K562 (cell line): ENCODE measurements at regions not wholly inside any gene's neighbourhood (a gene's known extent, or its start where the extent isn't known, plus 50 kb on each side); places are given as distances from the start of the nearest gene placed in this dataset.

Experiments
- ATAC-seq: fragments of 200-7000 bp; cut with Tn5 transposase; 3 replicates; pipeline ENCODE4 v1.9.1; 2020; ENCODE audit warnings: moderate library complexity
- BruUV-seq: library from RNA; stranded (reverse); fragments of 400-500 nt; replicated peaks from 2 replicates; lab custom pipeline; 2021; lab: Mats Ljungman, UMichigan
- CTCF ChIA-PET: fragments of 300-600 bp; formaldehyde crosslinking; extraction: SDS; loops from one replicate; lab custom pipeline; 2021; ENCODE audit warnings: low intra/inter-chr PET ratio; lab: Yijun Ruan, JAX
- POLR2A ChIA-PET: fragments of 300-600, 350-650 bp; sonication (Branson Sonifier 250); formaldehyde crosslinking; extraction: SDS; loops from one replicate; lab custom pipeline; 2021; ENCODE audit warnings: antibody characterized with exemption, inconsistent platforms; lab: Yijun Ruan, JAX
- DNase-seq, 4 experiments: peaks; one replicate each; pipeline versions ENCODE4 v3.0.0 to v3.0.0-alpha.2; 2011 to 2018; ENCODE audit warnings: low spot score in 3 of 4, mixed read lengths in 3 of 4; ENCODE audit errors: extremely low read depth in 1 of 4
- FAIRE-seq: peaks from 2 replicates; lab custom pipeline; 2011; peaks lifted over from hg19 to GRCh38; lab: Jason Lieb, UNC
- H2AFZ ChIP-seq: 2 replicates; pipeline ENCODE4 v1.6.0; 2011; ENCODE audit warnings: low read depth, low read length, control low read depth, inconsistent platforms
- H3K27ac ChIP-seq: fragments of 200-600 bp; 3 replicates; pipeline ENCODE4 v1.8.0; 2011; ENCODE audit warnings: low read depth, mild to moderate bottlenecking, control low read depth, inconsistent platforms, low read length, moderate library complexity, mixed read lengths; ENCODE audit errors: extremely low read depth
- H3K27me3 ChIP-seq, 2 experiments: fragments of 300-600 bp in 1 of 2; 2 replicates in 1 of 2; 3 replicates in 1 of 2; pipeline versions ENCODE4 v1.6.0 to v1.8.0; 2011; ENCODE audit warnings: inconsistent platforms in 2 of 2, low read length in 2 of 2, mild to moderate bottlenecking in 1 of 2, mixed read lengths in 1 of 2, moderate library complexity in 1 of 2; ENCODE audit not compliant: control insufficient read depth in 2 of 2, insufficient read depth in 2 of 2
- H3K36me3 ChIP-seq: fragments of 300-600 bp; 3 replicates; pipeline ENCODE4 v1.8.0; 2011; ENCODE audit warnings: mild to moderate bottlenecking, low read length, inconsistent platforms; ENCODE audit not compliant: control insufficient read depth, insufficient read depth
- H3K4me1 ChIP-seq, 2 experiments: fragments of 200-600 bp in 1 of 2; replicated peaks in 1 of 2; 2 replicates in 1 of 2; 3 replicates in 1 of 2; pipeline versions ENCODE4 v1.5.1 to v1.8.0; 2011; ENCODE audit warnings: inconsistent platforms in 2 of 2, low read length in 2 of 2, mild to moderate bottlenecking in 1 of 2, mixed read lengths in 1 of 2, moderate library complexity in 1 of 2; ENCODE audit not compliant: control insufficient read depth in 2 of 2, insufficient read depth in 2 of 2
- H3K4me2 ChIP-seq: 2 replicates; pipeline ENCODE4 v1.6.1; 2011; ENCODE audit warnings: low read length, control low read depth, inconsistent platforms, mixed read lengths; ENCODE audit not compliant: insufficient read depth
- H3K4me3 ChIP-seq: fragments of 200-600 bp; sonication (generic), shearing (Covaris generic); 2 replicates; pipeline ENCODE4 v1.5.1; 2016; ENCODE audit warnings: control low read depth, inconsistent platforms
- H3K79me2 ChIP-seq: fragments of 200-600 bp; 3 replicates; pipeline ENCODE4 v1.8.0; 2011; ENCODE audit warnings: low read length, inconsistent platforms; ENCODE audit not compliant: control insufficient read depth, insufficient read depth
- H3K9ac ChIP-seq, 2 experiments: 2 replicates each; pipeline versions ENCODE4 v1.6.0 to v1.6.1; 2011; ENCODE audit warnings: low read depth in 2 of 2, low read length in 2 of 2, control low read depth in 1 of 2, inconsistent platforms in 1 of 2, mild to moderate bottlenecking in 1 of 2, mixed read lengths in 1 of 2; ENCODE audit not compliant: insufficient read depth in 1 of 2
- H3K9me1 ChIP-seq: one replicate; pipeline ENCODE4 v1.6.0; 2011; ENCODE audit warnings: inconsistent platforms, mild to moderate bottlenecking, low read length, moderate library complexity; ENCODE audit not compliant: control insufficient read depth, insufficient read depth
- H3K9me3 ChIP-seq: replicated peaks from 2 replicates; pipeline ENCODE4 v1.5.1; 2011; ENCODE audit warnings: low read depth, low read length, inconsistent platforms; ENCODE audit not compliant: control insufficient read depth, insufficient read depth
- H4K20me1 ChIP-seq: replicated peaks from 2 replicates; pipeline ENCODE4 v1.6.1; 2011; ENCODE audit warnings: low read length, inconsistent platforms, mixed read lengths; ENCODE audit not compliant: control insufficient read depth, insufficient read depth
- ARID3A ChIP-seq: IDR thresholded peaks from 2 replicates; pipeline ENCODE4 v1.6.1; 2012; ENCODE audit warnings: low read depth, low read length, improper control_type of control experiment, borderline replicate concordance
- CBX8 ChIP-seq: fragments of 200-600 bp; sonication (generic); IDR thresholded peaks from 2 replicates; pipeline ENCODE4 v1.6.1; 2012; ENCODE audit warnings: borderline replicate concordance, mixed run types, low read depth, mild to moderate bottlenecking, moderate library complexity, mixed read lengths, low read length, control low read depth, inconsistent platforms; ENCODE audit not compliant: poor library complexity, severe bottlenecking; ENCODE audit errors: extremely low read depth
- GABPA ChIP-seq: fragments of 200-800 bp; sonication (Bioruptor generic); conservative IDR thresholded peaks from 2 replicates; pipeline ENCODE4 v1.6.1; 2016; ENCODE audit warnings: low read depth, missing genetic modification characterization, missing compliant biosample characterization
- HDAC1 ChIP-seq, 2 experiments: fragments of 450-650 bp; IDR thresholded peaks; 2 replicates each; pipeline ENCODE4 v1.6.1; 2016 to 2017; ENCODE audit warnings: inconsistent platforms in 1 of 2, mild to moderate bottlenecking in 1 of 2, moderate library complexity in 1 of 2
- KDM4B ChIP-seq, 2 experiments: fragments of 450-650 bp in 1 of 2; sonication (generic) in 1 of 2; IDR thresholded peaks; 2 replicates each; pipeline ENCODE4 v1.6.1; 2016 to 2017; ENCODE audit warnings: borderline replicate concordance in 2 of 2, antibody characterized with exemption in 1 of 2, low read depth in 1 of 2, mild to moderate bottlenecking in 1 of 2
- MBD1 ChIP-seq: fragments of 250-450 bp; sonication (Bioruptor Pico); IDR thresholded peaks from 2 replicates; pipeline ENCODE4 v1.8.0; 2022; ENCODE audit warnings: inconsistent platforms
- POLR3G ChIP-seq: IDR thresholded peaks from 2 replicates; pipeline ENCODE4 v1.6.1; 2011; ENCODE audit not compliant: insufficient read length, insufficient replicate concordance; ENCODE audit errors: extremely low read depth
- SMAD4 ChIP-seq: fragments of 250-450 bp; sonication (Bioruptor Pico); conservative IDR thresholded peaks from 2 replicates; pipeline ENCODE4 v1.8.0; 2021; ENCODE audit warnings: inconsistent platforms, mild to moderate bottlenecking, moderate library complexity
- TCF7 ChIP-seq: sonication (generic); IDR thresholded peaks from 2 replicates; pipeline ENCODE4 v1.6.1; 2016; ENCODE audit warnings: antibody characterized with exemption, borderline replicate concordance
- YY1 ChIP-seq, 3 experiments: IDR thresholded peaks; 2 replicates each; pipeline ENCODE4 v1.6.1; 2011; ENCODE audit warnings: low read length in 2 of 3, mild to moderate bottlenecking in 2 of 3, moderate library complexity in 2 of 3, borderline replicate concordance in 1 of 3, control low read depth in 1 of 3, low read depth in 1 of 3; ENCODE audit not compliant: insufficient read depth in 3 of 3, insufficient replicate concordance in 2 of 3, control insufficient read depth in 1 of 3, insufficient read length in 1 of 3; ENCODE audit errors: extremely low read depth in 1 of 3
- ZBTB11 ChIP-seq, 3 experiments: fragments of 200-800 bp in 1 of 3; fragments of 250-450 bp in 1 of 3; fragments of 450-650 bp in 1 of 3; sonication (Bioruptor Pico) in 1 of 3; sonication (Bioruptor generic) in 1 of 3; formaldehyde crosslinking in 1 of 3; IDR thresholded peaks; 2 replicates each; pipeline versions ENCODE4 v1.6.1 to v1.8.0; 2016 to 2022; ENCODE audit warnings: mild to moderate bottlenecking in 2 of 3, missing genetic modification characterization in 2 of 3, missing compliant biosample characterization in 1 of 3, moderate library complexity in 1 of 3
- ZNF282 ChIP-seq: sonication (generic); formaldehyde crosslinking; IDR thresholded peaks from 2 replicates; pipeline ENCODE4 v1.8.1; 2023; ENCODE audit warnings: missing genetic modification reagents
- ZNF324 ChIP-seq: fragments of 250-450 bp; sonication (Bioruptor Pico); IDR thresholded peaks from 2 replicates; pipeline ENCODE4 v1.4.0; 2020; ENCODE audit warnings: mild to moderate bottlenecking
- WGBS: fragments of 100-300 bp; shearing (Covaris generic); methylation state at CpG from one replicate; pipeline ENCODE4 v1.1.6; 2016; ENCODE audit warnings: low coverage, mixed read lengths; ENCODE audit not compliant: insufficient coverage; ENCODE audit errors: missing lambda C conversion rate; 5-methylcytosine and 5-hydroxymethylcytosine counted together
- in situ Hi-C: fragments of 300-500 bp; cut with MboI; formaldehyde crosslinking; loops from 4 replicates; pipeline ENCODE4 v1.15.0; 2018; ENCODE audit warnings: inconsistent platforms, mixed read lengths
- intact Hi-C: fragments of 100-400 bp; cut with micrococcal nuclease; formaldehyde crosslinking; loops from 2 replicates; pipeline ENCODE4 v1.14.2; 2022

- 0% methylated on average over 2 of the region's 2 CpGs for WGBS
- no peak for TF ChIP-seq MBD1 (CRISPR knock-in tag)
- no peak for TF ChIP-seq SMAD4 (CRISPR knock-in tag)
- TF ChIP-seq GABPA (tag) = no peak
- TF ChIP-seq CBX8 = no peak
- no peak for TF ChIP-seq KDM4B (IDR thresholded peaks at IDR 0.05; ENCODE audit: borderline replicate concordance in 2 of 2, low read depth in 1 of 2)
- TF ChIP-seq ZNF324 (CRISPR knock-in tag) = no peak
- TF ChIP-seq YY1 (IDR thresholded peaks at IDR 0.05; ENCODE audit: borderline replicate concordance in 1 of 3, control insufficient read depth in 1 of 3, extremely low read depth in 1 of 3, insufficient read depth in 3 of 3, insufficient read length in 1 of 3, insufficient replicate concordance in 2 of 3, low read depth in 1 of 3, low read length in 2 of 3) = no peak
- TF ChIP-seq HDAC1 (IDR thresholded peaks at IDR 0.05) = no peak
- TF ChIP-seq ARID3A = no peak
- TF ChIP-seq ZBTB11 (CRISPR knock-in tag; IDR thresholded peaks at IDR 0.05) = no peak
- TF ChIP-seq ZNF282 = no peak
- no peak for TF ChIP-seq TCF7
- no peak for TF ChIP-seq POLR3G
Measured at GRCh38 chr4:124132161-124132560, 580.4 kb downstream of the ANKRD50 start.

More at GRCh38 chr4:124132161-124132560, 580.4 kb downstream of the ANKRD50 start:
- H3K4me2 ChIP-seq = no peak overlapping the region
- H3K9ac ChIP-seq = no peak overlapping the region
- H4K20me1 ChIP-seq = no peaks in the 10 kb centered on the region
- no peak for FAIRE-seq
- POLR2A ChIA-PET = no interaction called here
- no peak overlapping the region for H2AFZ ChIP-seq
- CTCF ChIA-PET = no interaction called here
- intact Hi-C loops = no loop called here
- in situ Hi-C loops = no loop called here
- no peaks in the 10 kb centered on the region for H3K79me2 ChIP-seq
- no peak for ATAC-seq
- H3K4me3 ChIP-seq = no peak overlapping the region
- no TSS peak for BruUV-seq
- no peaks in the 10 kb centered on the region for H3K27me3 ChIP-seq
- no peaks in the 10 kb centered on the region for H3K4me1 ChIP-seq
- H3K9me1 ChIP-seq = no peaks in the 10 kb centered on the region
- no peaks in the 10 kb centered on the region for H3K9me3 ChIP-seq
- no peaks in the 10 kb centered on the region for H3K36me3 ChIP-seq
- H3K27ac ChIP-seq = no peak overlapping the region
- DNase-seq = no peak
